Activated T-cell treated with anti-CD3 and anti-CD28 coated beads for 48 hours (primary cell): ENCODE measurements at regions not wholly inside any gene's neighbourhood (a gene's known extent, or its start where the extent isn't known, plus 50 kb on each side); places are given as distances from the start of the nearest gene placed in this dataset.
"Not testable (repeated sequence)": the region's sequence is repeated elsewhere in the genome, so short reads cannot be mapped to it uniquely, and the experiment has no call there.

Experiments
- DNase-seq: peaks from one replicate; pipeline ENCODE4 v3.0.0-alpha.2; 2020; ENCODE audit warnings: low read depth

GRCh38 chr3:75126556-75126955, 512.1 kb upstream of the CNTN3 start:
- DNase-seq, result no peak

DNA sequence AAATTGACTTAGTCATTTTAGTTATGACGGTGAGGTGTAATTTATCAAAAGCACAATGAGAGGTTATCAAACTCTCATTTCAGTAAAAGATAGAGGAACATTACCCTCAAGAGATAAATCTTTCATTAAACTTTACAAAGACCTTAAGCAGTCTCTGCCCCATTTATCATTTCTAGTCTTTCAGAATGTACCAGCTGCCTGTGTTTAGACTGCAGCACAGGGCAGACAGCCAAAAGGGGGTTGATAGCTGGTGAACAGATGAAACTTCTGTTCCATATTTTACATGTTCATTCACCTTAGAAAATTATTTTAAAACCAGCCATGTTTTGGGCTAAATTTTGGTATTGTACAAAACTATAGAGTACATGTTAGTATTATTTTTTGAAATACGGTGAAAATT, 514.6 kb upstream of the CNTN3 start:
- DNase-seq, result no peak

DNA sequence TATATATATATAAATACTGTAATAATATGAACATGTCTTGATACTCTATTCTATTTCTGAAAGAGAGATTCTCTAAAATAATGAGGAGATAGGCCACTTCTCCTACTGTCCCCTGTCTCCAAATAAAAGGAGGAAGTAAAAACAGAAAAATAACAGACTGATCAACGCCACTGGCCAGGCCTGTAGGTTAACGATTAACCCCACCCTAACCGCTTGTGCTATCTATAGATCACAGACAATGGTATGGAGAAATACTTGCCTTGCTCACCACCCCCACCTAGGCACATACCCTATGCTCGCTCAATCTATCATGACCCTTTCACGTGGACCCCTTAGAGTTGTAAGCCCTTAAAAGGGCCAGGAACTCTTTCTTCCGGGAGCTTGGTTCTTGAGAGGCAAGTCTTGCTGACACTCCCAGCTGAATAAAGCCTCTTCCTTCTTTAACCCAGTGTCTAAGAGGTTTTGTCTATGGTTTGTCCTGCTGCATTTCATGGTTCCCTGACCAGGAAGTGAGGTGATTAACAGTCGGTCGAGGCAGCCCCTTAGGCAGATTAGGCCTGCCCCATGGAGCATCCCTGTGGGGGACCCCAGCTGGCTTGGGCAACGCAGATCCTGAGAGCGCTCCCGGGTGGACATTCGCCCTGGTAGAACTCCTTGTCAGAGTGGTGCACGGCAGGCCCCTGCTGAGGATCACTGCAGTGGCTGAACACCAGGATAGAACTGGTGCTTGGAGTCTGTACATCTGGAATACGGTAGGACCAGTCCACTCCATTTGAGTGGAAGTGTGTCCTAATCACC, 521.8 kb upstream of the CNTN3 start:
- no peak for DNase-seq

- no peak for DNase-seq
Measured at GRCh38 chr3:75138345-75138744, 523.9 kb upstream of the CNTN3 start.

DNA sequence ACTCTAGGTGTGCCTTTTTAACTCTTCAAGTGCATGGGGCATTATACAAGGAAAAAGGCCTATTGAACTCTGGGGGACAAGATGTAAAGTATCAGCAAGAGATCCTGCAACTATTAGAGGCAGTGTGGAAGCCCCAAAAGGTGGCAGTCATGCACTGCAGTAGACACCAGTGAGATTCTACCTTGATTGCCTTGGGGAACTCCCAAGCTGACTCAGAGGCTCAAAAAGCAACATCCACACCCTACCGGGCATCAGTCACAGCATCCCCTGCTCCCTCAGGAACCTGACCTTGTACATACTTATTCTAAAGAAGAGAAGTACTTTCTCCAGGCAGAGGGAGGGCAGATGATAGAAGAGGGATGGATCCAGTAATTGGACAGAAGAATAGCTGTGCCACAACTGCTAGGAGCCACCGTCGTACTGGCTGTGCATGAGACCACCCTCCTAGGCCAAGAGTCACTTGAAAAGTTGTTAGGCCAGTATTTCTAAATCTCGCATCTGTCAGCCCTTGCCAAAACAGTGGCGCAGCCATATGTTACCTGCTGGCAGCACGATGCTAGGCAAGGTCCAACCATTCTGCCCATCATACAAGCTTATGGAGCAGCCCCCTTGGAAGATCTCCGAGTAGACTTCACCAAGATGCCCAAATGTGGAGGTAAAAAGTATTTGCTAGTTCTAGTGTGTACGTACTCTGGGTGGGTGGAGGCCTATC, 523.1 kb upstream of the FRG2C start:
- no peak for DNase-seq

DNA sequence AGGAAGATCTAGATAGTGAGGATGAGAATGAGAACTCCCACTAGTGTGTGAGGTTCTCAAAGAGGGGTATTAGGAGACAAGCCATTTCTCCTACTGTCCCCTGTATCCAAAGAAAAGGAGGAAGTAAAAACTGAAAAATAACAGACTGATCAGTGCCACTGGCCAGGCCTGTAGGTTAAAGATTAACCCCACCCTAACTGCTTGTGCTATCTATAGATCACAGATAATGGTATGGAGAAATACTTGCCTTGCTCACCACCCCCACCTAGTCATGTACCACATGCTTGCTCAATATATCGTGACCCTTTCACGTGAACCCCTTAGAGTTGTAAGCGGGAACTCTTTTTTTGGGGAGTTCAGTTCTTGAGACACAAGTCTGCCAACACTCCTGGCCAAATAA, 519.7 kb upstream of the FRG2C start:
- DNase-seq, result no peak

DNA sequence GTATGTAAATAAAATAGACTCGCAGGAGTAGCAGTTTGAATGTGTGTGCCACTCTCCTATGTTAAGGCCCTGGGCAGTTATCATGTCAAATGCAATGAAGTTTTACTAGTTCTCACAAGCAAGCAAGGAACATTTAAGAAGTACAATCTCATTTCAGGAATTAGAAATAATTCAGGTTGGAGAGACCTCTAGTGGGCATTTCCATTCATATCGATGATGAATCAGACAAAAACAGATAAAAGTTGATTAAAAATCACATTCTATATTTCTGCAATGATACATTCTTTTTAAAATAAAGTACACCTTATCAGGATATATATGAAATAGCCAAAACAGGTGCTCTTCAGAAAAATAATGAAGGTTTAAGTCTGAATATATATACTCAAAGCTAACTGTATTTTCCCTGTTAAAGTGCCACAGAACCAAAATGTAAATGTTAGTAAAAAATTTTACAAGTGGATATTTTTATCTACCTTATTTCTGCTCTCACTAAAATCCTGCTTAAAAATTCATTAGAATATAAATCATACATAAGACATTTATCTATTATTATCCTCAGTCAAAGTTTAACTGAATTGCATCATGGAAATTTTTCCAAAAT, 492.4 kb upstream of the FRG2C start:
- DNase-seq, result no peak

GRCh38 chr3:75176937-75177336, 487.2 kb upstream of the FRG2C start:
- DNase-seq, result no peak

- DNase-seq, result no peak
Measured at GRCh38 chr3:75180235-75180944, 483.7 kb upstream of the FRG2C start.

DNA sequence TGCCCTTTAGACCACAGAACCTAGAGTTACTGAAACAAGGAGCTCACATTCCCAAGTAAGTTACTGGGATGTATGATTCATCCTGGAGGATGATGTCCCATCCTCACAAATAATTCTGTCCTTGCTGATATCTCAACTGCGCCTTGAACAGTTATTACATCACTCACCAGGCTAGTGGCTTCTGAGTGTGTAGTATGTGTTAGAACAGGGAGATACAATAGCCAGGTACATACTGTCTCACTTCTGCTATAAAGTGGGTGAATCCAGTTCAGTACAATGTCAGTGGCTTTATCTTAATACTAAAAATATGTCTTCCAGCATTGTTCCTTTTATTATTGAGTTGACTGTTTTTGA, 483.2 kb upstream of the FRG2C start:
- DNase-seq, result no peak

DNA sequence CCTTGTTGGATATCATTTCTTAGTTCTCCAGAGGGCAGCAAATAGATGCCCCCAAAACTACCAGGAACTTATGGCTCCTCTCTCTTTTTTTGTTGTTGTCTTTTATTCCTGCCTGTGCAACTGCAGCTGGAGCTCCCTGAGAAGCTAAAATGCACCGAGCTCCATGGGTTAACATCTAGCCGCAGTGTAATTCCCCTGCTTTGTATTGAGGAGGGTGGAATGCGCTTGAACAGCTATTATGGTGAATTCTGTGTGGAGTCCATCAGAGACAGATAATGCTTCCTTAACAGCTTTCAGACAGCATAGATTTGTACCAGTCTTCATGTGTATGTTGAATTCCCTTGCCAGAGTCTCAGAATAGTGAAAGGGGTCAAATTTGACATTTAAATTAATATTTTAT, 475.2 kb upstream of the FRG2C start:
- DNase-seq, result no peak

DNA sequence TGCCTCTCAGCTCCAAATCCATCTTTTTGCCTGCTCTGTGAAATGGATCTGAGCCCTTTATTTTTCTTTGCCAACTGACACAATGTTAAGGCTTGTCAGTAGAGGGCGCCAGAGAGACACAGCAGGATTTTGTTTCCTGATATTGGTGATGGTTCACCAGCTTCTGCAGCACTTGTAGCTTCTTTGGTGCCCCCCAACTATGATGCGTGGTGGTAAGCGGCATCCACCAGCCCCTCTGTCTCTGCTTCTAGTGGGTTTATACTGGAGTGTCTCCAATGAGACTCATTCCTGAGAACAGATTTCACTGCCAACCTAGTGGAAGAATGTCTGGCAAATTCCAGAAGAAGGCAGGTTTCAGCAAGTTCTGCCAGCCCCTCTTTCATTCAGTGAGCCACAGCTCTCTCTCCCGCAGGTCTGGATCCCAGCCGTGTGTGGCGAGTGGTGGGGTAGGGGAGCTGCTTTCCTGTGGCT, 471.9 kb upstream of the FRG2C start:
- DNase-seq, result peak; percentile 7

DNA sequence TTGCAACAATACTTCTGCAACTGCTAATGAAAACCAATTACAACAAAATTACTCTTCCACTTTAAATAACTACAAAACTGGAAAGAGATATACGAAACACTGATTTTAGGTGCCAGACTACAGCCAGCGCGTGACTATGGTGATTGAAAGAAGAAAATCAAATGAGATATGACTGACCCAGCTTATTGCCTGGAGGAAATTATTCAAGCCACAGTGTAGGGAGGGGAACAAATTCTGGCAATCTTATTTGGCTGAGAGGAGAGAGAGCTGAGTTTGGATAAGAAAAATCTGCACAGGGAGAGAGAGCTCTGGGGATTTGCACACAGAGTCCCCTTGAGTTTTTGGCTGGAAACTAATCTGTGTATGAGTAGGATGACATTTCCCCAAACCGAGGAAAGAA, 470.3 kb upstream of the FRG2C start:
- no peak for DNase-seq

DNA sequence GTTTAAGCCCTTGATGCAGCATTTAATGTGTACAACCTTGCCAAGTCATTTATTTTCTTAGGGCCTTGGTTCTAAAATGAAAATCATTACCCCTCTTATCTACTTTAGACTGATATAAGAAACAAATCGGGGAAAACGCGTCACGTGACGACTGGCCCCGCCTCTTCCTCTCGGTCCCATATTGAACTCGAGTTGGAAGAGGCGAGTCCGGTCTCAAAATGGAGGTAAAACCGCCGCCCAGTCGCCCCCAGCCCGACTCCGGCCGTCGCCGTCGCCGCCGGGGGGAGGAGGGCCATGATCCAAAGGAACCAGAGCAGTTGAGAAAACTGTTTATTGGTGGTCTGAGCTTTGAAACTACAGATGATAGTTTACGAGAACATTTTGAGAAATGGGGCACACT, 449.8 kb upstream of the FRG2C start:
- DNase-seq, result not testable (repeated sequence)

DNA sequence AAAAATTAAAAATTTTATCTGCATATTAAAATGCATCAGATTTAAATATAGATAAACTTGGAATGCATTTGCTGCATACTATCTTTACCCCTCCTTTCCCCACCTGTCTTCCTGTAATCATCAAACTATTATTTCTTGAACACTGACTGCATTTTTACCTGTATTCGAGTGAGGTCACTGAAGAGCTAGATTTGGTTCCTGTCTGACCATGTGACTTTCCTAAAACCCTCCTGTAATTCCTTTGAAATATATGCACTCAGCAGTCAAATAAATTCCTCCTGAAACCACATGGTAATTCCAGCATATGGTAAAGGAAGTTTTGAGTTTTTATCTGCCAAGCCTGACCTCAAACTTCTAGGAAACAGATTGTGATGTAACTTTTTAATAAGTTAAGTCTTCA, 445.6 kb upstream of the FRG2C start:
- DNase-seq, result no peak

- DNase-seq, result no peak
Measured at GRCh38 chr3:75220932-75221331, 443.2 kb upstream of the FRG2C start.

DNA sequence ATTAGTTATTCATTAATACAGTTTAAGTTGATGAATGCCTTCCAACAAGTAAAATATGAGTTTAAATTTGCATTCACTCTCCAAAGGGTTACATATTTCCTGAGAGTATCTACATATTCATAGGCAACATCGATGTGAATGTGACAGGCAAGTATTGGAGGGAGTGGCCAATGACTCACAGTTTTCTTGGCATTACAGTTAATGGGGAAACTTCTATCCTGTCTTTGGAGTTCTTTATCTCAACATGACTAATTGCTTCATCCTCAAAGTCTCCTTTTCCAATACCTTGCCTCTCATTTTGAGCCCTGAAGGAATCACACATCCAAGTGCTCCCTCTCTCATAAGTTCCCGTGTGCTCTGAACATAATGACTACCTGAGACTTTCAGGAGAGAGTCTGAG, 439.7 kb upstream of the FRG2C start:
- no peak for DNase-seq

DNA sequence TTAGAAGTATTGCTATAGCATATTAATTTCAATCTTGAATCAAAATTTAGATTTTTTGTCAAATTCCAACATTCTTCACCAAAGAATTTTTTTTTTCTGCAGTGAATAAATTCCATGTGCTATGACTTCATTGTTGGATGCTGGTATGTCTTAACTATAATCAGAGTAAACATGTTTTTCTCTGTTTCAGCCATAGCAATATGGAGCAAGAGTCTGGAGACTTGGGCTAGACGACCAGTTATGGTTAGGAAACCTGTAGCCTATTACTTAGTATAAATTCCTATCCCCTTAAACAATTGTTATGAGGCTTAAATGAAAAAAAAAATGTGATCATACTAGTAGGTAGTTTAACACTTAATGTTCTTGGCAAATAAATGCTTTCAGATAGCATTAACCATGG, 431.9 kb upstream of the FRG2C start:
- no peak for DNase-seq

DNA sequence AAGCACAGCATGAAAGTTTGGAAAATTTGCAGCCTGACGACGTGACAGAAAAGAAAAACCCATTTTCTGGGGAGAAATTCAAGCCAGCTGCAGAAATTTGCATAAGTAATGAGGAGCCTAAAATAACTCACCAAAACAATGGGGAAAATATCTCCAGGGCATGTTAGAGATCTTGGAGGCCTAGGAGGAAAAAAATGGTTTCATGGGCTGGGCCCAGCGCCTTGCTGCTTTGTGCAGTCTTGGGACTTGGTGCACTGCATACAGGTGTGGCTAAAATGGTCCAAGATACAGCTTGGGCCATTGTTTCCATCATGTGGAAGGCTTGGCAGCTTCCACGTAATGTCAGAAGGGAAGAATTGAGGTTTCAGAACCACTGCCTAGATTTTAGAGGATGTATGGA, 428.5 kb upstream of the FRG2C start:
- no peak for DNase-seq

DNA sequence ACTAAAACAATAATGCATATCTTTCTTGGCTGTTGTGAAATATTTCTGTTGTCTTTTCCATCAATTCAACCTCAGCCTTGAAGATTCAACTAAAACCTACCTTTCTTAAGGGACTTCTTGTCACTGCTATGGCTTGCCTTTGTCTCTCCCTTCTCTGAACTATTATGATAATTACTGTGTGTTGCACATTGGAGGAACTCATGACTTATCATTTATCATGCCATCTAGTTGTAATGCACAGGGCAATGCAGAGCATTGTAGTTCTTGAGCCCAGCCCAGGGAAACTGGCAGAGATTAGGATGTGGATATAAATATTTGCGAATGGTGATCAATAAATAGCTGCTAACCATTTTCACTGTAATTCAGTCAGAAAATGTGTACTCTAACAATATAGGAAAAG, 427.1 kb upstream of the FRG2C start:
- no peak for DNase-seq

- no peak for DNase-seq
Measured at GRCh38 chr3:75237477-75237876, 426.7 kb upstream of the FRG2C start.

GRCh38 chr3:75241226-75241962, 422.7 kb upstream of the FRG2C start:
- not testable (repeated sequence) for DNase-seq
